GM12891 (cell line): ENCODE measurements at regions not wholly inside any gene's neighbourhood (a gene's known extent, or its start where the extent isn't known, plus 50 kb on each side); places are given as distances from the start of the nearest gene placed in this dataset.

Source experiments
- PAX5 ChIP-seq: IDR thresholded peaks from 2 replicates; pipeline ENCODE4 v1.6.1; 2011; ENCODE audit warnings: low read length, moderate library complexity, mild to moderate bottlenecking; ENCODE audit not compliant: insufficient read depth, severe bottlenecking
- POLR2A ChIP-seq: IDR thresholded peaks from 2 replicates; pipeline ENCODE4 v1.6.1; 2011; ENCODE audit warnings: low read depth, low read length, control low read depth
- POLR2AphosphoS5 ChIP-seq: IDR thresholded peaks from 2 replicates; pipeline ENCODE4 v1.6.1; 2011; ENCODE audit warnings: low read depth, low read length, control low read depth
- POU2F2 ChIP-seq: IDR thresholded peaks from 2 replicates; pipeline ENCODE4 v1.6.1; 2011; ENCODE audit warnings: low read depth, mild to moderate bottlenecking, control low read depth, low read length, moderate library complexity
- SPI1 ChIP-seq: IDR thresholded peaks from 2 replicates; pipeline ENCODE4 v1.6.1; 2011; ENCODE audit warnings: low read depth, low read length, control low read depth
- TAF1 ChIP-seq: IDR thresholded peaks from 2 replicates; pipeline ENCODE4 v1.6.1; 2011; ENCODE audit warnings: low read depth, low read length, control low read depth

DNA sequence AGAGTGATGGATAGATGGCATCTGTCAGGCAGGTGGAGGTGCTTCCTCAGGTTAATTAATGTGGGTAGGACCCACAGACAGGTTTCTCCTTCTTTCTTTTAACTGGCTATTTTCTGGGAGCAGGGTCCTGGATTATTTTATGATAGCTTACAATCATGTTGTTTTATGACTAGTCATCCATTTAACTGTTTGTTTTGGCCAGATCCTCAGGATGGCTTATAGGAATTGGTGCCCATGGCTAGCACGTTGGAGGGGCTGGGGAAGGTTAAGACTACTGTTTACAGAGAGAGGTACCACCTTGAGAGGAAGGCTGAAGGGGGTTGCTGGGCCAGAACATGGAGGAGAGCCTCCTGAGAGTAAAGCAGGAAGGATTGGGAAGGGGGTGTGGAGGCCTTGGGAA is 78.0 kb upstream of the MGAT5 start:
- TF ChIP-seq TAF1 (no peak), POLR2AphosphoS5 (no peak), POLR2A (no peak), PAX5 (no peak), POU2F2 (no peak), SPI1 (no peak)
